B cell (primary cell): ENCODE measurements at regions not wholly inside any gene's neighbourhood (a gene's known extent, or its start where the extent isn't known, plus 50 kb on each side); places are given as distances from the start of the nearest gene placed in this dataset.

Source experiments
- ATAC-seq: fragments of 200-7000 bp; cut with Tn5 transposase; one replicate; pipeline ENCODE4 v1.10.0; 2021; ENCODE audit warnings: low read depth, mild to moderate bottlenecking, moderate number of reproducible peaks, moderate library complexity
- CTCF ChIA-PET: fragments of 350-600 bp; sonication (Branson Sonifier 250); formaldehyde crosslinking; loops from one replicate; lab custom pipeline; 2021; ENCODE audit warnings: antibody characterized with exemption, inconsistent platforms; lab: Charles Lee
- POLR2A ChIA-PET: fragments of 350-600 bp; sonication (Branson Sonifier 250); formaldehyde crosslinking; loops from one replicate; lab custom pipeline; 2021; ENCODE audit warnings: antibody characterized with exemption; lab: Charles Lee
- DNase-seq: peaks from one replicate; pipeline ENCODE4 v3.0.0; 2013
- H2AFZ ChIP-seq: 2 replicates; pipeline ENCODE4 v1.6.1; 2012; ENCODE audit warnings: mild to moderate bottlenecking, low read depth, low read length; ENCODE audit not compliant: insufficient read depth, poor library complexity, severe bottlenecking
- H3K27ac ChIP-seq, 2 donors: 1 replicate in 1 of 2; 2 replicates in 1 of 2; pipeline ENCODE4 v1.5.1; 2012 to 2013; ENCODE audit warnings: low read length in 2 of 2, mild to moderate bottlenecking in 2 of 2, moderate library complexity in 1 of 2
- H3K27me3 ChIP-seq, 4 experiments: fragments of 200-600 bp in 1 of 4; sonication (generic) in 1 of 4; replicated peaks in 1 of 4; 1 replicate in 2 of 4; 2 replicates in 2 of 4; pipeline versions ENCODE4 v1.6.1 to v1.7.0; 2013 to 2016; ENCODE audit warnings: low read length in 3 of 4, mild to moderate bottlenecking in 2 of 4, mixed read lengths in 1 of 4, moderate library complexity in 1 of 4; ENCODE audit not compliant: insufficient read depth in 4 of 4, control insufficient read depth in 3 of 4; ENCODE audit errors: control extremely low read depth in 1 of 4
- H3K36me3 ChIP-seq, 2 experiments: replicated peaks in 1 of 2; 1 replicate in 1 of 2; 2 replicates in 1 of 2; pipeline versions ENCODE4 v1.6.1 to v1.7.1; 2013; ENCODE audit warnings: low read length in 1 of 2; ENCODE audit not compliant: insufficient read depth in 2 of 2, control insufficient read depth in 1 of 2; ENCODE audit errors: control extremely low read depth in 1 of 2, extremely low read depth in 1 of 2
- H3K4me1 ChIP-seq, 2 donors: fragments of 200-600 bp in 1 of 2; sonication (generic) in 1 of 2; 1 replicate in 1 of 2; 2 replicates in 1 of 2; pipeline versions ENCODE4 v1.5.1 to v1.6.1; 2013 to 2017; ENCODE audit warnings: low read length in 2 of 2; ENCODE audit not compliant: control insufficient read depth in 2 of 2, insufficient read depth in 2 of 2
- H3K4me2 ChIP-seq: replicated peaks from 2 replicates; pipeline ENCODE3; 2012; ENCODE audit warnings: mild to moderate bottlenecking, low read depth, low read length; ENCODE audit not compliant: poor library complexity, severe bottlenecking
- H3K4me3 ChIP-seq, 5 experiments: fragments of 200-600 bp in 1 of 5; sonication (generic) in 1 of 5; 1 replicate in 3 of 5; 2 replicates in 2 of 5; pipeline versions ENCODE4 v1.5.1 to v1.7.0; 2011 to 2016; ENCODE audit warnings: low read length in 4 of 5, mild to moderate bottlenecking in 4 of 5, low read depth in 2 of 5, control low read depth in 1 of 5, moderate library complexity in 1 of 5; ENCODE audit not compliant: insufficient read depth in 1 of 5; ENCODE audit errors: control extremely low read depth in 1 of 5, extremely low read depth in 1 of 5
- H3K79me2 ChIP-seq: fragments of 200-600 bp; sonication (generic); one replicate; pipeline ENCODE4 v1.6.0; 2016; ENCODE audit warnings: low read length; ENCODE audit not compliant: control insufficient read depth, insufficient read depth
- H3K9ac ChIP-seq: fragments of 200-600 bp; sonication (generic); 2 replicates; pipeline ENCODE4 v1.6.1; 2017; ENCODE audit warnings: mild to moderate bottlenecking, low read length, moderate library complexity
- H3K9me3 ChIP-seq, 3 donors: one replicate each; pipeline versions ENCODE4 v1.6.1 to v1.7.1; 2013; ENCODE audit warnings: low read length in 2 of 3; ENCODE audit not compliant: control insufficient read depth in 2 of 3, insufficient read depth in 1 of 3; ENCODE audit errors: control extremely low read depth in 1 of 3
- H4K20me1 ChIP-seq: 2 replicates; pipeline ENCODE4 v1.6.0; 2012; ENCODE audit warnings: mild to moderate bottlenecking, low read length; ENCODE audit not compliant: insufficient read depth, control insufficient read depth, poor library complexity, severe bottlenecking
- H3K27ac Mint-ChIP-seq: one replicate; pipeline ENCODE4 v1.8.0; 2021; ENCODE audit warnings: mixed read lengths
- H3K27me3 Mint-ChIP-seq: one replicate; pipeline ENCODE4 v1.8.0; 2021; ENCODE audit warnings: mixed read lengths
- H3K4me1 Mint-ChIP-seq: one replicate; pipeline ENCODE4 v1.8.0; 2021; ENCODE audit warnings: mixed read lengths
- H3K4me3 Mint-ChIP-seq: one replicate; pipeline ENCODE4 v1.8.0; 2021; ENCODE audit warnings: mixed read lengths
- H3K9me3 Mint-ChIP-seq: one replicate; pipeline ENCODE4 v1.8.0; 2022; ENCODE audit warnings: mixed read lengths; ENCODE audit not compliant: insufficient read depth
- EZH2 ChIP-seq: IDR thresholded peaks from 2 replicates; pipeline ENCODE4 v1.6.1; 2012; ENCODE audit warnings: borderline replicate concordance, low read depth, mild to moderate bottlenecking, moderate library complexity, low read length; ENCODE audit not compliant: insufficient read depth, poor library complexity, severe bottlenecking
- WGBS: methylation state at CpG from one replicate; pipeline ENCODE4 v1.1.5; 2013; ENCODE audit warnings: missing lambda C conversion rate; ENCODE audit not compliant: insufficient coverage; 5-methylcytosine and 5-hydroxymethylcytosine counted together
- intact Hi-C: fragments of 100-400 bp; cut with micrococcal nuclease; formaldehyde crosslinking; loops from one replicate; pipeline ENCODE4 v1.10.0; 2022
- TF ChIP-seq, protein P1 (sequence below): fragments of 200-600 bp; IDR thresholded peaks from one replicate; pipeline ENCODE4 v1.8.0; 2022; ENCODE audit warnings: antibody characterized with exemption, mild to moderate bottlenecking

DNA sequence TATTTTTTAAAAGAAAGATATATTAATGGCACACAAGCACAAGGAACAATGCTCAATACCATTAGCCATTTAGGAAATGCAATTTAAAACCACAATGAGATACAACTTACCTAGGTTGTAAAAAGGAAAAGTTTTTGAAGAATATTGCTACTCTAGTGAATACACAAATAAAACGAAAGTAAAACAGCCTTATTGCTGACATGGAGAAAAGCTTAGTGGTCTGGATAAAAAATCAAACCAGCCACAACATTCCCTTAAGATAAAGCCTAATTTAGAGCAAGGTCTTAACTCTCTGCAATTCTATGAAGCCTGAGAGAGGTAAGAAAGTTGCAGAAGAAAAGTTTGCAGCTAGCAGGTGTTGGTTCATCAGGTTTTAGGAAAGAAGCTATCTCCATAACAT lies 892.7 kb upstream of the ALCAM start:
- DNase-seq: no peak
- no peaks in the 10 kb centered on the region for H3K27me3 Mint-ChIP-seq
- intact Hi-C loops: no loop called here
- H3K4me3 ChIP-seq: no peak overlapping the region
- WGBS: no CpG with 5 or more reads among the region's 1 CpG
- H3K9ac ChIP-seq: no peak overlapping the region
- H3K27ac ChIP-seq: no peak overlapping the region
- H3K27me3 ChIP-seq: no peaks in the 10 kb centered on the region
- TF ChIP-seq, protein P1, sequence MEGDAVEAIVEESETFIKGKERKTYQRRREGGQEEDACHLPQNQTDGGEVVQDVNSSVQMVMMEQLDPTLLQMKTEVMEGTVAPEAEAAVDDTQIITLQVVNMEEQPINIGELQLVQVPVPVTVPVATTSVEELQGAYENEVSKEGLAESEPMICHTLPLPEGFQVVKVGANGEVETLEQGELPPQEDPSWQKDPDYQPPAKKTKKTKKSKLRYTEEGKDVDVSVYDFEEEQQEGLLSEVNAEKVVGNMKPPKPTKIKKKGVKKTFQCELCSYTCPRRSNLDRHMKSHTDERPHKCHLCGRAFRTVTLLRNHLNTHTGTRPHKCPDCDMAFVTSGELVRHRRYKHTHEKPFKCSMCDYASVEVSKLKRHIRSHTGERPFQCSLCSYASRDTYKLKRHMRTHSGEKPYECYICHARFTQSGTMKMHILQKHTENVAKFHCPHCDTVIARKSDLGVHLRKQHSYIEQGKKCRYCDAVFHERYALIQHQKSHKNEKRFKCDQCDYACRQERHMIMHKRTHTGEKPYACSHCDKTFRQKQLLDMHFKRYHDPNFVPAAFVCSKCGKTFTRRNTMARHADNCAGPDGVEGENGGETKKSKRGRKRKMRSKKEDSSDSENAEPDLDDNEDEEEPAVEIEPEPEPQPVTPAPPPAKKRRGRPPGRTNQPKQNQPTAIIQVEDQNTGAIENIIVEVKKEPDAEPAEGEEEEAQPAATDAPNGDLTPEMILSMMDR: no peak
- TF ChIP-seq EZH2: no peak
- peaks cover 0 to 2% of the 10 kb centered on the region in 2 experiments for H3K36me3 ChIP-seq
- no peak overlapping the region for H2AFZ ChIP-seq
- POLR2A ChIA-PET: no interaction called here
- H3K79me2 ChIP-seq: no peaks in the 10 kb centered on the region
- H3K4me2 ChIP-seq: no peak overlapping the region
- peaks cover 20% of the 10 kb centered on the region for H3K9me3 Mint-ChIP-seq
- no peaks in the 10 kb centered on the region for H3K4me1 ChIP-seq
- no peaks in the 10 kb centered on the region for H3K4me1 Mint-ChIP-seq
- H3K27ac Mint-ChIP-seq: no peak overlapping the region
- CTCF ChIA-PET: interaction anchor here (0.6 kb wide), 1 partner anchor 12 kb away, joined by 3 read pairs; no protein-coding TSS in a partner anchor
- no peak for ATAC-seq
- peaks cover 0 to 26% (median 12%) of the 10 kb centered on the region in 3 donors for H3K9me3 ChIP-seq
- H3K4me3 Mint-ChIP-seq: no peak overlapping the region
- H4K20me1 ChIP-seq: no peaks in the 10 kb centered on the region

DNA sequence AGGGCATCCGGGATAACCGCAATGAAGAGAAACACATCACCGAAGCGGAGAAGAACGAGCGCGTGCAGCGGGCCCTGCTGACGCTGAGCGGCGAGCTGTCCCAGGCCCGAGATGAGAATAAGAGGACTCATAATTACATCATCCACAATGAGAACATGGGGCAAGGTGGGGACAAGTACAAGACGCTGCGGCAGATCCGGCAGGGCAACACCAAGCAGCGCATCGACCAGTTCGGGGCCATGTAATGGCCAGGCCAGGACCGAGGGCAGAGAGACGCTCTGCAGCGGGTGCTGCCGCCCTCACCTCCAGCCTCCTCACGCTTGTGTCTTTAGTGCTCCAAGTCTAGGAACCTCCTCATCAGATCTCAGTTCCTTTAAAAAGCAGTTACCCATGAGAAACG lies 863.7 kb upstream of the ALCAM start:
- ATAC-seq (no peak), DNase-seq (no peak)
- Histone ChIP-seq H3K27me3 (no peaks in the 10 kb centered on the region), H3K36me3 (no peaks in the 10 kb centered on the region), H2AFZ (no peak overlapping the region), H3K9ac (no peak overlapping the region), H4K20me1 (no peaks in the 10 kb centered on the region), H3K79me2 (no peaks in the 10 kb centered on the region), H3K4me2 (no peak overlapping the region), H3K9me3 (peaks cover 0 to 12% (median 0%) of the 10 kb centered on the region in 3 donors), H3K27ac (no peak overlapping the region), H3K4me1 (peaks cover 0 to 3% of the 10 kb centered on the region in 2 donors), H3K4me3 (no peak overlapping the region)
- Mint-ChIP-seq H3K27me3 (no peaks in the 10 kb centered on the region), H3K4me3 (no peak overlapping the region), H3K4me1 (peaks cover 8% of the 10 kb centered on the region), H3K9me3 (peaks cover 2% of the 10 kb centered on the region), H3K27ac (no peak overlapping the region)
- WGBS: 99% methylated on average over 22 of the region's 24 CpGs
- CTCF ChIA-PET: no interaction called here
- no peak for TF ChIP-seq EZH2
- TF ChIP-seq, protein P1: no peak
- POLR2A ChIA-PET: no interaction called here
- intact Hi-C loops: no loop called here
